AG04450 (cell line): ENCODE measurements at regions not wholly inside any gene's neighbourhood (a gene's known extent, or its start where the extent isn't known, plus 50 kb on each side); places are given as distances from the start of the nearest gene placed in this dataset.

ENCODE experiments used
- CTCF ChIA-PET: fragments of 300-600, 350-600 bp; formaldehyde crosslinking; extraction: SDS; loops from one replicate; lab custom pipeline; 2022; ENCODE audit warnings: antibody characterized with exemption, inconsistent platforms; lab: Charles Lee
- POLR2A ChIA-PET: fragments of 350-600 bp; formaldehyde crosslinking; extraction: SDS; loops from one replicate; lab custom pipeline; 2021; ENCODE audit warnings: antibody characterized with exemption, inconsistent platforms; lab: Yijun Ruan, JAX
- DNase-seq: peaks from one replicate; pipeline ENCODE4 v3.0.0-alpha.2; 2011; ENCODE audit warnings: low read depth, low spot score
- H3K27ac ChIP-seq: one replicate; pipeline ENCODE4 v1.5.1; 2012; ENCODE audit warnings: low read depth, low read length, control low read depth
- H3K27me3 ChIP-seq: one replicate; pipeline ENCODE4 v1.6.0; 2012; ENCODE audit warnings: low read length; ENCODE audit not compliant: control insufficient read depth, insufficient read depth
- H3K4me3 ChIP-seq: 2 replicates; pipeline ENCODE4 v1.5.1; 2011; ENCODE audit warnings: mild to moderate bottlenecking, low read depth, low read length, control low read depth
- H3K9me3 ChIP-seq: 2 replicates; pipeline ENCODE4 v1.5.1; 2012; ENCODE audit warnings: low read length; ENCODE audit not compliant: control insufficient read depth, insufficient read depth
- TF ChIP-seq, protein P1 (sequence below): IDR thresholded peaks from 2 replicates; pipeline ENCODE4 v1.5.1; 2011; ENCODE audit warnings: low read depth, low read length, control low read depth, inconsistent platforms

DNA sequence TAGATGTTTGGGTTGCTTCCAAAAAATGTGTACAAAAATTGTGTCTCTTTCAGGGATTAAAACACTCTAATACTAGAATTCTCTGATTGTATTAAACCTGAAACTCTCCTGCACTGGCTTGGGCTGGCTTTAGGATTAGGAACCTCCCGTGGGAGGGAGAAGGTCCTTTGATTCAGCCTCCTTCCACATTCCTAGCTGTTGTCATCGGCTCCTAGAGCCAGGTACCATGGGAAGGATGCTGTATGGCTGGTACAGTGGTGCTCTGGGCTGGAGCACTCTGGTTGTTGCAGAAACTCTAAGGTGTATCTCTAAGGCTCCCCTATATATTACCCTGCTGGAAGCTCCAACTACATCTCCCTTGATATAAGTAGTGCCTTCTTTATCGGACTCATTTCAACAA is 245.2 kb upstream of the FOXK1 start:
- ChIA-PET POLR2A (no interaction called here), CTCF (interaction anchor here (0.6 kb wide), 1 partner anchor 46 kb away, joined by 3 read pairs; no protein-coding TSS in a partner anchor)
- peaks cover 22% of the 10 kb centered on the region for H3K9me3 ChIP-seq
- H3K27ac ChIP-seq: no peak overlapping the region
- DNase-seq: no peak
- TF ChIP-seq, protein P1, sequence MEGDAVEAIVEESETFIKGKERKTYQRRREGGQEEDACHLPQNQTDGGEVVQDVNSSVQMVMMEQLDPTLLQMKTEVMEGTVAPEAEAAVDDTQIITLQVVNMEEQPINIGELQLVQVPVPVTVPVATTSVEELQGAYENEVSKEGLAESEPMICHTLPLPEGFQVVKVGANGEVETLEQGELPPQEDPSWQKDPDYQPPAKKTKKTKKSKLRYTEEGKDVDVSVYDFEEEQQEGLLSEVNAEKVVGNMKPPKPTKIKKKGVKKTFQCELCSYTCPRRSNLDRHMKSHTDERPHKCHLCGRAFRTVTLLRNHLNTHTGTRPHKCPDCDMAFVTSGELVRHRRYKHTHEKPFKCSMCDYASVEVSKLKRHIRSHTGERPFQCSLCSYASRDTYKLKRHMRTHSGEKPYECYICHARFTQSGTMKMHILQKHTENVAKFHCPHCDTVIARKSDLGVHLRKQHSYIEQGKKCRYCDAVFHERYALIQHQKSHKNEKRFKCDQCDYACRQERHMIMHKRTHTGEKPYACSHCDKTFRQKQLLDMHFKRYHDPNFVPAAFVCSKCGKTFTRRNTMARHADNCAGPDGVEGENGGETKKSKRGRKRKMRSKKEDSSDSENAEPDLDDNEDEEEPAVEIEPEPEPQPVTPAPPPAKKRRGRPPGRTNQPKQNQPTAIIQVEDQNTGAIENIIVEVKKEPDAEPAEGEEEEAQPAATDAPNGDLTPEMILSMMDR: no peak
- no peaks in the 10 kb centered on the region for H3K27me3 ChIP-seq
- no peak overlapping the region for H3K4me3 ChIP-seq

DNA sequence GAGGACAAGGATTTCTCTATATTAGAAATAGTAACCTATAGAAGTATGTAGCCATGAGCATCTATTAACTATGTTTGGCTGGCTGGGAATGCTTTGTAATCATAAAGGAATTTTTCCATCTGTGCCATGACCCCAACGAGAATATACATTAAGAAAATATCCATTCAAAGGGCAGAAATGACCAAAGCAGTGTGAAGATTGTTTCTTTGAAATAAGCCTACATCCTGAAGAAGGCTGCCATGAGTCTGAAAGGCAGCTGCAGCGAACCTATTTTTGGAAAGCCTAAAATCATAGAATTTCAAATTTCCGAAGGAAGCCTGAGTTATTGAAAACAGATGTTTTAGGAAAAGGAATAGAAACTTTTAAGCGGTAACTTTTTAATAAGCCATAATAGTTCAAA is 244.2 kb upstream of the FOXK1 start:
- POLR2A ChIA-PET: no interaction called here
- CTCF ChIA-PET: no interaction called here
- DNase-seq: no peak
- Histone ChIP-seq H3K4me3 (no peak overlapping the region), H3K27me3 (no peaks in the 10 kb centered on the region), H3K27ac (no peak overlapping the region), H3K9me3 (peaks cover 20% of the 10 kb centered on the region)
- TF ChIP-seq, protein P1: no peak

DNA sequence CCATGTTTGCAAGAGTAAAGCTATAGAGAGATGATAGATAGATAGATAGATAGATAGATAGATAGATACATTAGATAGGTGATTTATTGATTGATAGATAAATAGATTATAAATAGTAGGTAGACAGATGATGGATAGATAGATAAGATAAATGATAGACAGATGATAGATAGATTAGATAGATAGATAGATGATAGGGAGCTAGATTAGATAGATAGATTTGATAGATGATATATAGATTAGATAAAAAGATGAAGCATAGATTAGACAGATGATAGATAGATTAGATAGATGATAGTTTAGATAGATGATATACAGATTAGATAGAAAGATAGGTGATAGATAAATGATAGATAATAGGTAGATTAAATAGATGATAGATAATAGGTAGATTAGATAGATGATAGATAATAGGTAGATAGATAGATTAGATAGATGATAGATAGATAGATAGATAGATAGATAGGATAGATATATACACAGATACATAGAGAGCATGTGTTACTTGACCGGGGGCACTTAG is 243.3 kb upstream of the FOXK1 start:
- Histone ChIP-seq H3K27me3 (no peaks in the 10 kb centered on the region), H3K27ac (no peak overlapping the region), H3K9me3 (peaks cover 20% of the 10 kb centered on the region), H3K4me3 (no peak overlapping the region)
- TF ChIP-seq, protein P1: no peak
- ChIA-PET CTCF (no interaction called here), POLR2A (no interaction called here)
- no peak for DNase-seq

DNA sequence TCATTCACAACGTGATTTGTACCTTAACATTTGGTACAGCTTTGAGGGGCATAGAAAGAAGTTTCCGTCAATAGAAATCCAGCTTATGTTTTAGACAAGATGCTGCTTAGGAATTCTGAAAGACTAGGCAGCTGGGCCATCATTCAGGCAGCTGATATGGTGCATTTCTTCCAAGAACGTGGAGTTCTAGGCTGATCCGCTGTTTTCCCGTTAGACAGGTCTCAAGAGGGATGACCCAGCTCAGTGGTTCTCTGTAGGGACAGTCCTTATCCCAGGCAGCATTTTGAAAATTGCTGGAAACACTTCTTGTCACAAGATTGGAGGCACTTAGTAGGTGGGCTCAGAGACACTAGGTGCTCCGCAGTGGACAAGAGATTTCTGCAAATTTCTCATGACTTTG is 242.7 kb upstream of the FOXK1 start:
- TF ChIP-seq, protein P1: no peak
- H3K4me3 ChIP-seq: no peak overlapping the region
- no peak for DNase-seq
- peaks cover 15% of the 10 kb centered on the region for H3K9me3 ChIP-seq
- no peaks in the 10 kb centered on the region for H3K27me3 ChIP-seq
- ChIA-PET POLR2A (no interaction called here), CTCF (no interaction called here)
- H3K27ac ChIP-seq: no peak overlapping the region

DNA sequence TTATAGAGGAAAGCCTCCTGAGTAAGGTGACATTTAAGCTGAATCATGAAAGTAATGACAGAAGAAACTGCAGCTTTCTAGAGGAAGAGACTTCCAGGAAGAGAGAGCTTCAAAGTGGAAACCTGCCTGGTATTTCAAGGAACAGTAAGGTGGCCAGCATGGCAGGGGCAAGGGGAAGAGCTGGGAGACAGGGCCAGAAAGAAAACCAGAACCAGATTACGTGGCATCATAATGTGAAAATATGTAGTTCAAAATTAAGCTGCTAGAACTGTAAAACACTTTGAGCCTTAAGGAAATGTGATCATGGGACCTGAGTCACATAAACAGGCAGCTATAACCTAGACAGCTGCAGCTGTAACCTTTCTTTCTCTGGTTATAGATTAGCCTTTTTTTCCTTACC is 238.0 kb upstream of the FOXK1 start:
- H3K4me3 ChIP-seq: no peak overlapping the region
- DNase-seq: no peak
- ChIA-PET CTCF (no interaction called here), POLR2A (no interaction called here)
- TF ChIP-seq, protein P1: no peak
- no peaks in the 10 kb centered on the region for H3K27me3 ChIP-seq
- no peak overlapping the region for H3K27ac ChIP-seq
- peaks cover 23% of the 10 kb centered on the region for H3K9me3 ChIP-seq
